ENCODE measurements at regions not wholly inside any gene's neighbourhood (a gene's known extent, or its start where the extent isn't known, plus 50 kb on each side); places are given as distances from the start of the nearest gene placed in this dataset.

DNA sequence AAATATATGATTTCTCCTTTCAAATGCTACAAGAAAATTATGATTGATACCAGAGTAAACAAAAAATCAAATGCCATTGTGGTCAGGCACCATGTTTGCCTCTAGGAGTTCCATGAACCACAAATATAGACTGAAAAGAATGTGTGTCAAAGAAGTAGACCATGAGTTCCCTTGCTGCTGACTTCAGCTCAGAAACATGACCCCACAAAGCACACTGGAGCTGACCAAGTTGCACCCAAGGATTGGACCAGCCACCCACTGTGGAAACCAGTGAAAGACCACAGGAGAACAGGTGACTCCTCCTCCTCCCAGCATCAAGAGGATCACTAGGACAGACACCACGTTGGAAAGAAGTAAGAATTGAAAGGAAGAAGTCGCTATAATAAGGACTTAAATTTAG, 90.8 kb upstream of the TENT5A start:
- H3K4me3 ChIP-seq (ENCODE audit: low read depth, low read length), result no peak overlapping the region
- no peak for DNase-seq (ENCODE audit: low read depth)

DNA sequence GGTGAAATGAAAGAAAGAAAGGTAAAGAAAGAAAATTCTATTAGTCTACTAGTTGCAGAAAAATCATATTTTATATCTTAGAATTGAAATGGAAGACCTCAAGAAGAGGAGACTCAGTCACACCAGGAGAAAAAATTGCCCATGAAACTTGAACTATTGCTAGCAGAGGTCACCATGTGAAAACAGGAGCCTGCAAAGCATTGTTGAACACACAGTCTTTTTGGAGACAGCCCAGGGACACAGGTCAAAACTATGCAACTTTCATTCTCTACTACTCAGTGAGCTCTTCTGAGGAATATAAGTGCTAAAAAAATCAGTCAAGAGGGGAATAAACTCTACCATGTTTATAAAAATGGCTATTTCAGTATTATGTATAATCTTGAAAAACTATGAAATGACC, 89.8 kb upstream of the TENT5A start:
- H3K4me3 ChIP-seq (ENCODE audit: low read depth, low read length), result no peak overlapping the region
- DNase-seq (ENCODE audit: low read depth), result peak; percentile 54

DNA sequence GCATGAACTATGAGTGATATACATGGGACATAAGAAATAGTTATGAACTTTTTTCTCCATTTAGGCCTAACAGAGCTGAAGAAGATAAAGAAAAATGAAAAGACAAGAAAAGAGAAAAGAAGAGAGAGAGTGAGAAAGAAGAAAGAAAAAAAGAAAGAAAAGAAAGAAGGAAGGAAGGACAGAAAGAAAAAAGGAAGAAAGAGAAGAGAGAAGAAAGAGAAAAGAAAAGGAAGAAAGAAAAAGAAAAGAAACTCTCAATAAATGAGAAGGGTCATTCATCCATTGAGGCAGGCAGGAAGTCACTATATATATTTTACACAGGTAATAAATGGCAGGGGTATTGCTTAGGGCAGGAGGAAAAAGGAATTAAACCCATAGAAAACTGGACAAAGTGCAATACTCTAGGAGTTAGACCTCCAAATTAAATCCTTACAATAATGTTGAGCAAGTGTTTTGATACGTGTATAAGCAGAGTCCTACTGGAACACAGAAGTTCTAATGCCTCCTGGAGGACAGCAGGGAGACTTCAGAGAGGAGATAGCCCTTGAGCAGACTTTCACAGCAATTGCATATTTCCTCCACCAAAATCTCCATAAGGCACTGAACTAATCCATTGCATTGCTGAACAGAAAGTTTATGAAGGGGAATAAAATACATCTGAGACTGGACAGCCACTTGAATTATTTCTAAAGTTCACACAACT, 86.4 kb upstream of the TENT5A start:
- no peak overlapping the region for H3K4me3 ChIP-seq (ENCODE audit: low read depth, low read length)
- DNase-seq (ENCODE audit: low read depth), result no peak

DNA sequence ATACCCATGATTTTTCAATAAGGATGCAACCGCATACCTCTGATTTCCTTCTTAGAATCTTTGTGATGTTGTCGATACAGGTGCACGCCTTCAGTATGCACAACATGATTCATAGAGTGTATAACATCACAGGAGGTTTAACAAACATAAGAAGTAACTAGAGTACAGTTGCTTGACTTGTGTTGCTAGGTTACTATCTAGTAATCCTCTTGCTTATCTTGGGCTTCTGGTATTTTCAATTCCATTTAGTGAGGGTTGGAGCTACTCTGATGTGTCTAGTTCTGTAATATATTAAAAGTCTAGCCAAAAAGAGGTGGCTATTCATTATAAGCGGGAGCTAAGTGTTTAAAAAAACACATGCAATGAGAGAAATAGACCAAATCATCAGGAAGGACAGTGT, 85.5 kb upstream of the TENT5A start:
- DNase-seq (ENCODE audit: low read depth), result no peak
- no peak overlapping the region for H3K4me3 ChIP-seq (ENCODE audit: low read depth, low read length)

DNA sequence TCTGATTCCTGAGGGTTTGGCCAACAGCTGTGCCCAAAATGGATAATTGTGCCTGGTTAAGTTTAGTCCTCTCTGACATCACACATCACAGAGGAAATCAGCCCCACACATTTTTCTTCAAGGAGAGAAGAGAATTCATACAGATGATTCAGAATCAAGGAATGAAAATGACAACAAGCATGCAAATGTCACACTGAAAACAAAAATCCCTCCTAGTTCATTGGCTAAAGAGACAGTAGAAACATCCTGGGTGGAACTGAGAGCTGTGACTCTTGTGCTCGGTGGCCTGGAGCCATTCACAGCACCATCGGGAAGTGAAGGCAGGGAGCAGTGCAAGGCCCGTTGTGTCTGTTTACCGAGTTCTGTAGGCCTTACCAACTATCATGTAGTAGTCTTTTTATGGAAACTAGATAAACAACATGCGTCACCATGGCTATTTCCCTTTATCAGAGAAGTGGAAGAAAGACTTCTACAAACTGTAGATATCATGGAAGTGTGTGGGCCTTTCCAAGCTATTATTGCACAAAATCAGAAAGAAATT, 81.7 kb upstream of the TENT5A start:
- no peak for DNase-seq (ENCODE audit: low read depth)
- H3K4me3 ChIP-seq (ENCODE audit: low read depth, low read length), result no peak overlapping the region

DNA sequence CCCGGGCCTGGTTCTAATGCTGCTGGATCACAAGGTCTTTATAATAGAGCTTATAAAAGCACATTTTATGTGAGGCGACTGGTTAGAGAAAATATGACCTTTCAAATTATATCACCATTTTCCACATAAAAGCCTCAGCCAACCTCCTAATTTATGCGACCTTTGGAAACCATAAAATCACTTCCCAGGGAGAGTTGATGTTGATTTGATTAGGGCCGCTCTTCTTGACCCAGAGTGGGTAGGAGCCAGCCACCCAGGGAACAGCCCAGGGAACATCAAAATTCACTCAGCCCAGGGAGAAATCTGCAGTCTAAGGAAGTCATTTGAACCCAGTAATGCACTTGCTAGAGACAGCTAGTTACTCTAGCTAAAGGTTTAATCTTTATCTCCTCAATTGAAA, 79.8 kb upstream of the TENT5A start:
- DNase-seq (ENCODE audit: low read depth), result no peak
- H3K4me3 ChIP-seq (ENCODE audit: low read depth, low read length), result no peak overlapping the region

DNA sequence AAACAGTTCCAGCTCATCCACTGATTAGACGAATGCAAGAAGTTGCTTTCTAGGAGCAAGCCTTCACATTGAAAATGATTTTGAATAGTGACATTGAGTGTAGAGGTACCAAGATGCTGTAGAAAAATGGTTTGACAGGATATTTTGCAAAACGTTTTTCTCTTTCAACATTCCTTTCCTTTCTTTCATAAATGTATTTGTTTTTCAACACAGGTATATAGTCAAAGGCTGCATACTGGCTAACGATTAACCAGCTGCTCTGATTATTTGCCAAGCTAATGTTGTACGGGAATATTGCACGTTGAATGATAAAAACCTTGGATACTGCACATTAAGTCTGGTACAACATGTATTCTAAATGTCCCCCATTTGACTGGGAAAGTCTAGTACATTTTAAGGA, 78.8 kb upstream of the TENT5A start:
- no peak overlapping the region for H3K4me3 ChIP-seq (ENCODE audit: low read depth, low read length)
- no peak for DNase-seq (ENCODE audit: low read depth)

DNA sequence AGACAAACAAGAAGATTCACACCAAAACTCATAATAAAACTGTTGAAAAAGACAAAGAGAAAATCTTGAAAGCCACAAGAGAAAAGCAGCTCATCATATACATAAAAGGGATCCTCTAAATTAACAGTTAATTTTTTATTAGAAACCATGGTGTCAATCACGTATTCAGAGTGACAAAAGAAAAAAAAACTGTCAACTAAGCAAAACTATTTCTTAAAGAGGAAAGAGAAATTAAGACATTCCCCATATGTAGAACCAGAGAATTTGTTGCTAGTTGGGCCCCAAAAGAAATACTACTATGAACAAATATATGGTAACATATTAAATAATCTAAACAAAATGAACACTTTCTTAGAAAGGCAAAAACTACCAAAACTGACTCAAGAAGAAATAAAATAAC, 74.3 kb upstream of the TENT5A start:
- no peak for DNase-seq (ENCODE audit: low read depth)

DNA sequence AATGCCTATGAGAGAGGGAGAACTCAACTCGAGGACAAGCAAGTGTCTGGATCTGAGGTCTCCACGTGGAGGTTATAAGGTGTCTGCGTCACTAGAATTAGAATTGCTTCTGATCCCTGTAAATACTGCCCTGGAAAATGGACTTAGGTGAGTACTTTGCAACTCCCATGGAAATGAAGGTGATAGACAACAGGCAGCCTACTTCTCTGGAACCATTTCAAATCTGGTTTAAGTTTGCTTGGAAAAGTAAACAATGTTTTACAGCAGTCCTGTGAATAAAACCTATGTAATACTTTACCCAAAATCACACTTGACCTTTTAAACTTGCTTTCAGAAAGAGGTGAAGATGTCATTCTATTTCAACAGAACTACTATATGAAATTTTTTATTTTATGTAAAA, 70.1 kb upstream of the TENT5A start:
- no peak overlapping the region for H3K4me3 ChIP-seq (ENCODE audit: low read depth, low read length)
- no peak for DNase-seq (ENCODE audit: low read depth)

More for the DNA sequence above, 74.3 kb upstream of the TENT5A start:
- H3K4me3 ChIP-seq (ENCODE audit: low read depth, low read length), result no peak overlapping the region

DNA sequence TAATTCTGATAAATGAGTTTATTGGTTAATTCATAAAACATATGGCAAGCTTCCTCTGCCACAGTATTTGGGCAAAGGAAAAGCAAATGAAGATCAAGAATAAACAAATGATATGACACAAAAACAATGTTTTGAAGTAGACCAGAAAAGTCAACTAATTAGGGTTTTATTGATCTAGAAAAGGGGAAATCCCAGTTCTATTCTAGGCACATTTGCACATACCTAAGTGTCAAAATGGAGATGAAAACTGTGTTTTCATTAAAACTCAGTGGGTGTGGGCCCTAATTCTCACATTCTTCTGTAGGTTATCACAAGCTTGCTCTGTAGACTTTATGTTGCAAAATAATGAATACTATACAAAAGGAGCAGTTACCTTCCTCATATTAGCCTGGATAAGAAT, 69.0 kb upstream of the TENT5A start:
- H3K4me3 ChIP-seq (ENCODE audit: low read depth, low read length), result no peak overlapping the region
- no peak for DNase-seq (ENCODE audit: low read depth)

DNA sequence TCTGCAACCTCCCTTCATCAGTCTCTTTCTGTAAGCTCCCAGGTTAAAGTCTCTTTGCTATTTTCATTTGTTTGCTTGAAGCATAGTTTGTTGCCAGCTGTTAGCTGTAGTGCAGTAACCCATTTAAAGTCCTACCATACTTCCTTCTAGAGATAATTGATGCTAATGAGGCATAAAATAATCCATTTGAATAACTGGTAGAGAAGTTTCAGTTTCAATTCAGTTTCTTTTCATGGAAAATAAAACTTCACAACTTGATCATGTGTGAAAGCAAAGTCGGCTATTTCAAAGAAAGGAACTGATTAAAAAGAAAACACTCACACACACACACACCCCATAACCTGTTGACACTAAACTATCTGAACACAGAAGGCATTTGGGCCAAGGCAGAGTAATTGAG, 68.5 kb upstream of the TENT5A start:
- H3K4me3 ChIP-seq (ENCODE audit: low read depth, low read length), result no peak overlapping the region
- DNase-seq (ENCODE audit: low read depth), result no peak

DNA sequence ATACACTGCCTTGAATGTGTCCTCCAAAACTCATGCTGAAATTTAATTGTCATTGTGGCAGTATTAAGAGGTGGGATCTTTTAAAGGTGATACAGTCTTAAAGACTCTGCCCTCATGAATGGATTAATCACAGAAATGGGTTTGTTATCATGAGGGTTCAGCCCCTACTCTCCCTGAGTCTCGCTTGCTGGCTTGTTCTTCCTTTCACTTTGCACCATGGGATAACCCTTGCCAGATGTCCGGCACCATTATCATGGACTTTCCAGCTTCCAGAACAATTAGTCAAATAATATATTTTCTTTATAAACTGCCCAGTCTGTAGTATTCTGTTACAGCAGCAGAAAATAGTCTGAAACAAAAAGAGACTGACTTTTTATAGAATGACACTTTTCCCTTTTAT, 67.9 kb upstream of the TENT5A start:
- DNase-seq (ENCODE audit: low read depth), result no peak
- no peak overlapping the region for H3K4me3 ChIP-seq (ENCODE audit: low read depth, low read length)

DNA sequence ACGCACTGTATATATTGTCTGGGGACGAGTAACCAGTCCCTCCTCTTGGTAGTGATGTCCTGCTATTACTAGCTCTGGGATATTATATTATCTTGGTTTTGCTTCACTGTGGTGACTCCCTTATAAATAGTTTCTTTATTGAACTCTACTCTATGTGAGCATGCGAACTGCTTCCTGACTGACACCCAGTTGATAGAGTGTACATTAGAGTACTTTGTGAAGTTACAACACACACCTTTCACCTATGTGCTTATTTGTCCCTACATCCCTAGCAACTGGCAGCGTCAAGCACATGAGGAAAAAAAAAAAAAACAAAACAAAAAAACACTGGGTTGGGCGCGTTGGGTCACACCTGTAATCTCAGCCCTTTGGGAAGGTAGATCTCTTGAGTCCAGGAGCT, 67.3 kb upstream of the TENT5A start:
- DNase-seq (ENCODE audit: low read depth), result no peak

DNA sequence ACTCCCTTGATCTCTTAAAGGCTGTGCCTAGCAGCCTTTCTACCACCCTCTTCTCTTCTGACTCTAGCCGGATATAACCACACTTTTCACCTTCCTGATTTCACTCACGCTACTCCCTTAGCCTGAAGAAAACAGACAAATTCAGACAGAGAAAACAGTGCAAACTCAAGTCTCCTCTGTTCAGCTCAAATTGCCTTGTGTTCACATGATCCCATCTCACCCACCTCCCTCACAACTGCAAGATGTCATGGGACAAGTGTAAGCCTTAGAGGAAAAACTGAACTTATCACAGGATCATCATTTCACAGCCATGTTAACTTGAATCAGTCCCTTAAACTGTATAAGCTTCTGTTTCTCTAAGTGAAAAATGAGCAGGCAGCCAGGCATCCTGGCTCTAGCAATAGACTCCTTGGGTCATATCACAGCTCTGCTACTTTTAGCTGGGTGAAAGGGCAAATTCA, 66.5 kb upstream of the TENT5A start:
- H3K4me3 ChIP-seq (ENCODE audit: low read depth, low read length), result no peak overlapping the region
- DNase-seq (ENCODE audit: low read depth), result no peak

More for the DNA sequence above, 67.3 kb upstream of the TENT5A start:
- no peak overlapping the region for H3K4me3 ChIP-seq (ENCODE audit: low read depth, low read length)

DNA sequence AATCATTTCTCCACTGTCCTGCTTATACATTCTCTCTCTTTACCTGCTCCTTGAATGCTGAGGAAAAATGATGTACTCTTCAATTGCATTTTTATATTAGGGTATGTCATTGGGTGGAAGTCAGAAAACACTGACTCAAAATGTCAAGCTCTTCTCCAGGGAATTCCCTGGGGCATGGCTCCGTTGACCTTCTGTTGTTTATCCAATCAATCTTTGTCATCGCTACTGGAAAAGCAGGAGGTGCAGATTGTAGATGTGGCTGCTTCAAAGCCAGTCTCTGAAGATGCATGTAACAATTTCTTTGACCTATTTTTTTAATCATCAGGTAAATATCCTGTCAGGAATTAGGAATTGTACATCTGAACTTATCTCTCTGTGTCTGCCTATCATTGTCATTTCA, 63.9 kb upstream of the TENT5A start:
- DNase-seq (ENCODE audit: low read depth), result no peak
- H3K4me3 ChIP-seq (ENCODE audit: low read depth, low read length), result no peak overlapping the region

DNA sequence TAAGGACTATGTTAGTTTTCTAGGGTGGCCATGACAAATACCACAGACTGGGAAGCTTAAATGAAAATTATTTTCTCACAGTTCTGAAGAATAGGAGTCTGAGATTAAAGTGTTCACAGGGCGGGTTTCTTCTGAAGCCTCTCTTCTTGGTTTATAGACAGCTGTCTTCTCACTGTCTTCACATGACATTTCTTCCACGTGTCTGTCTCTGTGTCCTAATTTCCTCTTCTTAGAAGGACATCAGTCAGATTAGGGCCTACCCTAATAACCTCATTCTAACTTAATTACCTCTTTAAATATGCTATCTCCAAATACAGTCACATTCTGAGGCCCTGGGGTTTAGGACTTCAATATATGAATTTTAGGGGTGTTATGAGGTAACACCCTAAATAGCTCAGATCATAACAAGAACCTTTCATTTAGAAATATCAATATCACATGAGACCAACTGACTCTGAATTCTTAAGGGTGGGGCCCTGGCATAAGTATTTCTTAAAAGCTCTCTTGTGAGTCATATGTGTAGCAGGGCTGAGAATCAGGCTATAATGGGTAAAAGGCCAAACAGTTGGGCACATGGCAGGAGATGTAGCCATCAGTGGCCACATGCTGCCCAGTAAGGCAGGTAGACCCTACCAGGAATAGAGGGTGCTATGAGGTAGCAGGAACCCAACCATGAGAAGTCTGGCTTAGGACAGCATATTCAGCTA, 62.0 kb upstream of the TENT5A start:
- H3K4me3 ChIP-seq (ENCODE audit: low read depth, low read length), result no peak overlapping the region
- DNase-seq (ENCODE audit: low read depth), result no peak

DNA sequence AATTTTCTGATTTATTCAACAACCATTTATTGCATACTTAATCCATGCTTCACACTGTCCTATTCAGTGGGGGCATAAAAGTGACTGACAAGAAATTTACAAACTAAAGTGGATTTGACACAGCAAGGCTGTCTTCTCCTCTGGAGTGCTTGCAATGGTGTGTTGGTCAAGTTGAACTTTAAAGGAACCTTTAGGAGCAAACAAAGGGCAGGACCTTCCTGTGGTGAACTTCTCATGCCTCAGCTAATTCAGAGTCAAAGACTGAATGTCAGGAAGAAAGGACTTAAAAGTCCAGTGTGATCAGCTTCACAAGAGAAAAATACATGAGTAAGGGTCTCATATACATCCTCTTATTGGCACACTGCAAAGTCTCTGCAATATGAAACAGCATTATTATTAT, 60.8 kb upstream of the TENT5A start:
- no peak overlapping the region for H3K4me3 ChIP-seq (ENCODE audit: low read depth, low read length)
- DNase-seq (ENCODE audit: low read depth), result no peak

DNA sequence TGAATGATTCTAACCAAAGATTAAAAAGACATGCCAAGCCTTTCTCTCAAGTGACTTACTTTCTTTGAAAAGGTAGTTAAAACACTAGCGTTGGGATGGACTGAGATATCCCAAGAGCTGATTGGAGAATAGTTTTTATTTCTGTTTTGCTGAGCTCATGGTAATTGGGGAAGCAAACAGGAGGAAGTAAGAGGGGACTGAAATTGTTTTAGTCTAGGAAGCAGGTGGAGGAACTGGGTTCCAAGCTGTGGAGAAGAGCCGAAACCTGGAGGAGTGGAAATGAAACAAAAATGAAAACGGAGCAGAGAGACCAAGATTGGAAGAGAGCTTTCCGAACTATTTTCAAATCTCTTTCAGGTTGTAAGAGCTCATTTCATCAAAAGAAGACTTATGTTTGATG, 59.9 kb upstream of the TENT5A start:
- DNase-seq (ENCODE audit: low read depth), result no peak
- H3K4me3 ChIP-seq (ENCODE audit: low read depth, low read length), result no peak overlapping the region

DNA sequence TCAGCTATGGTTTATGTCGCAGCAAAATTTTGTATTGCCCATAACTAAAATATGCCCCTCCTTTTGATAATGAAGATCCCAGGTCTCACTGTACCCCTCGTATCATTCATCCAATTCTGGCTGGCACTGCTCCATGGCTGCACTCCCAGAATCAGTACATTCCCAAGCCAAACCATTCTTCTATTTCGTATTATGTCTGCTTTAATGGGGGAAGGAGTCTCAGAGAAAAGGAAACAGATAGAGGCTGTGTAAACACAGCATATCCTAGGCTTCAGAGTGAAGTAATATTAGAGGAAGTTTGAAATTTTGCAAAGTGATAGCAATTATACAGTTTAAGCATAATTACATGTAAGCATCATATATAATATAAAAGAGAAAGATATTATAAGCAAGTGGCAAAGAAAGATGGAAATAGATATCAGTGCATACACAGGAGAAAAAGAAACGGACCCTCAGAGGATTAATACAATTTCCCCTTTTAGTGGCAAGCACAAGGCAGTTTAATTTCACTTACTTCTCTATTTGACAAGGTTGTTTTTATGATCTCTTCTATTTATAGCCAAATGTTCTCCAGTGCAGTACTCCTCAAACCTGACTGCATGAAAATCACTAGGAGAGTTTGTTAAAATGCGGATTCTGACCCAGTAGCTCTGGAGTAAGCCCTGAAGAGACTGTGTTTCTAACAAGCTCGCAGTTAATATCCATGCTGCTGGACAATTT, 56.5 kb upstream of the TENT5A start:
- no peak overlapping the region for H3K4me3 ChIP-seq (ENCODE audit: low read depth, low read length)
- DNase-seq (ENCODE audit: low read depth), result no peak

DNA sequence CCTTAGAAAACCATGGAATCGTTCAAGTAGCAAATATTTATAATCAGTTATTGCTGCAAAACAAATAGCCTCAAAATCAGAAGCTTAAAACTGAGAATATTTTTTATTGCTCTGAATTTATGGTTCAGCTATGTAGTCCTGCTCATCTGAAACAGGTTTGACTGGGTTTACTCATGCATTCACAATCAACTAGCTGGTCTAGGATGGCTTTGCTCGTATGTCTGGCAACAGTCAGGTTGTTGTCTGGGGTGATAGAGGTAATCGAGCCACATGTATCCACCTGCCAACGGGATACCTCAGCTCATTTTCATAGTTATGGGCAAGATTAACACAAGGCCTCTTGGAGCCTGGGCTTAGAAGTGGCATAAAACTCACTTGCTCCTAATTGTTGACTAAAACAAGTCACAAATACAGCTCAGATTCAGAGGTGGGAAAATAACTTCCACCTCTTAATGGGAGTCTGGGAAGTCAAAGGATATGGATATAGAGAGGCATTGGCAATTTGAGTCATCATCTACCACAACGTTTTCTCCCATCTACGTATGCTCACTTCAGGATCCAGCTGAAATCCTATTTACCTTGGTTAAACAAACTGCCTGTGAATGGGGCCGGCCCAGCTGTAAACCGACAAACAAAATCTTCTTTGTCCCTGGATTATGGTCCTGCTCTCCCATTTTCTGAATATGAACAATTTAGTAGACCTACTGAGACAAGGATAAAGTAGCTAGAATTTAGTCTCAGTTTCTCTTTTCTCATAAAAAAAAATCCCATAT, 54.5 kb upstream of the TENT5A start:
- DNase-seq (ENCODE audit: low read depth), result no peak
- H3K4me3 ChIP-seq (ENCODE audit: low read depth, low read length), result no peak overlapping the region
